K562 (cell line): ENCODE measurements at regions not wholly inside any gene's neighbourhood (a gene's known extent, or its start where the extent isn't known, plus 50 kb on each side); places are given as distances from the start of the nearest gene placed in this dataset.

Experiments used
- ATAC-seq: fragments of 200-7000 bp; cut with Tn5 transposase; 3 replicates; pipeline ENCODE4 v1.9.1; 2020; ENCODE audit warnings: moderate library complexity
- BruUV-seq: library from RNA; stranded (reverse); fragments of 400-500 nt; replicated peaks from 2 replicates; lab custom pipeline; 2021; lab: Mats Ljungman, UMichigan
- CTCF ChIA-PET: fragments of 300-600 bp; formaldehyde crosslinking; extraction: SDS; loops from one replicate; lab custom pipeline; 2021; ENCODE audit warnings: low intra/inter-chr PET ratio; lab: Yijun Ruan, JAX
- POLR2A ChIA-PET: fragments of 300-600, 350-650 bp; sonication (Branson Sonifier 250); formaldehyde crosslinking; extraction: SDS; loops from one replicate; lab custom pipeline; 2021; ENCODE audit warnings: antibody characterized with exemption, inconsistent platforms; lab: Yijun Ruan, JAX
- DNase-seq, 4 experiments: peaks; one replicate each; pipeline versions ENCODE4 v3.0.0 to v3.0.0-alpha.2; 2011 to 2018; ENCODE audit warnings: low spot score in 3 of 4, mixed read lengths in 3 of 4; ENCODE audit errors: extremely low read depth in 1 of 4
- FAIRE-seq: peaks from 2 replicates; lab custom pipeline; 2011; peaks lifted over from hg19 to GRCh38; lab: Jason Lieb, UNC
- H2AFZ ChIP-seq: 2 replicates; pipeline ENCODE4 v1.6.0; 2011; ENCODE audit warnings: low read depth, low read length, control low read depth, inconsistent platforms
- H3K27ac ChIP-seq: fragments of 200-600 bp; 3 replicates; pipeline ENCODE4 v1.8.0; 2011; ENCODE audit warnings: low read depth, mild to moderate bottlenecking, control low read depth, inconsistent platforms, low read length, moderate library complexity, mixed read lengths; ENCODE audit errors: extremely low read depth
- H3K27me3 ChIP-seq, 2 experiments: fragments of 300-600 bp in 1 of 2; 2 replicates in 1 of 2; 3 replicates in 1 of 2; pipeline versions ENCODE4 v1.6.0 to v1.8.0; 2011; ENCODE audit warnings: inconsistent platforms in 2 of 2, low read length in 2 of 2, mild to moderate bottlenecking in 1 of 2, mixed read lengths in 1 of 2, moderate library complexity in 1 of 2; ENCODE audit not compliant: control insufficient read depth in 2 of 2, insufficient read depth in 2 of 2
- H3K36me3 ChIP-seq: fragments of 300-600 bp; 3 replicates; pipeline ENCODE4 v1.8.0; 2011; ENCODE audit warnings: mild to moderate bottlenecking, low read length, inconsistent platforms; ENCODE audit not compliant: control insufficient read depth, insufficient read depth
- H3K4me1 ChIP-seq, 2 experiments: fragments of 200-600 bp in 1 of 2; replicated peaks in 1 of 2; 2 replicates in 1 of 2; 3 replicates in 1 of 2; pipeline versions ENCODE4 v1.5.1 to v1.8.0; 2011; ENCODE audit warnings: inconsistent platforms in 2 of 2, low read length in 2 of 2, mild to moderate bottlenecking in 1 of 2, mixed read lengths in 1 of 2, moderate library complexity in 1 of 2; ENCODE audit not compliant: control insufficient read depth in 2 of 2, insufficient read depth in 2 of 2
- H3K4me2 ChIP-seq: 2 replicates; pipeline ENCODE4 v1.6.1; 2011; ENCODE audit warnings: low read length, control low read depth, inconsistent platforms, mixed read lengths; ENCODE audit not compliant: insufficient read depth
- H3K4me3 ChIP-seq: fragments of 200-600 bp; sonication (generic), shearing (Covaris generic); 2 replicates; pipeline ENCODE4 v1.5.1; 2016; ENCODE audit warnings: control low read depth, inconsistent platforms
- H3K79me2 ChIP-seq: fragments of 200-600 bp; 3 replicates; pipeline ENCODE4 v1.8.0; 2011; ENCODE audit warnings: low read length, inconsistent platforms; ENCODE audit not compliant: control insufficient read depth, insufficient read depth
- H3K9ac ChIP-seq, 2 experiments: 2 replicates each; pipeline versions ENCODE4 v1.6.0 to v1.6.1; 2011; ENCODE audit warnings: low read depth in 2 of 2, low read length in 2 of 2, control low read depth in 1 of 2, inconsistent platforms in 1 of 2, mild to moderate bottlenecking in 1 of 2, mixed read lengths in 1 of 2; ENCODE audit not compliant: insufficient read depth in 1 of 2
- H3K9me1 ChIP-seq: one replicate; pipeline ENCODE4 v1.6.0; 2011; ENCODE audit warnings: inconsistent platforms, mild to moderate bottlenecking, low read length, moderate library complexity; ENCODE audit not compliant: control insufficient read depth, insufficient read depth
- H3K9me3 ChIP-seq: replicated peaks from 2 replicates; pipeline ENCODE4 v1.5.1; 2011; ENCODE audit warnings: low read depth, low read length, inconsistent platforms; ENCODE audit not compliant: control insufficient read depth, insufficient read depth
- H4K20me1 ChIP-seq: replicated peaks from 2 replicates; pipeline ENCODE4 v1.6.1; 2011; ENCODE audit warnings: low read length, inconsistent platforms, mixed read lengths; ENCODE audit not compliant: control insufficient read depth, insufficient read depth
- AFF1 ChIP-seq, 2 experiments: fragments of 450-650 bp; IDR thresholded peaks; 2 replicates each; pipeline ENCODE4 v1.6.1; 2018; ENCODE audit warnings: mild to moderate bottlenecking in 2 of 2, low read depth in 1 of 2; ENCODE audit not compliant: partially characterized antibody in 2 of 2
- CHCHD3 ChIP-seq: fragments of 250-450 bp; sonication (Bioruptor Pico); IDR thresholded peaks from 2 replicates; pipeline ENCODE4 v2.1.2; 2022; ENCODE audit warnings: mild to moderate bottlenecking
- HDAC2 ChIP-seq: fragments of 450-650 bp; IDR thresholded peaks from 2 replicates; pipeline ENCODE4 v1.6.1; 2016; ENCODE audit warnings: mild to moderate bottlenecking
- HNRNPL ChIP-seq: fragments of 200-400 bp; formaldehyde crosslinking; IDR thresholded peaks from 2 replicates; pipeline ENCODE4 v1.6.1; 2017; ENCODE audit warnings: low read depth, mild to moderate bottlenecking, low read length
- KLF6 ChIP-seq: fragments of 250-450 bp; sonication (Bioruptor Pico); IDR thresholded peaks from 2 replicates; pipeline ENCODE4 v1.4.0; 2020; ENCODE audit warnings: mild to moderate bottlenecking, moderate library complexity, borderline replicate concordance
- MXD1 ChIP-seq: fragments of 250-450 bp; sonication (Bioruptor Pico); IDR thresholded peaks from 2 replicates; pipeline ENCODE4 v1.8.0; 2021; ENCODE audit warnings: borderline replicate concordance, mild to moderate bottlenecking, moderate library complexity; ENCODE audit not compliant: poor library complexity, severe bottlenecking
- STAG1 ChIP-seq: sonication (generic); formaldehyde crosslinking; IDR thresholded peaks from 2 replicates; pipeline ENCODE4 v1.5.0; 2020; ENCODE audit warnings: missing genetic modification reagents, borderline replicate concordance
- TAL1 ChIP-seq: fragments of 450-650 bp; IDR thresholded peaks from 2 replicates; pipeline ENCODE4 v1.6.1; 2016; ENCODE audit warnings: mild to moderate bottlenecking
- ZNF518B ChIP-seq: fragments of 250-450 bp; sonication (Bioruptor Pico); IDR thresholded peaks from 2 replicates; pipeline ENCODE4 v1.5.0; 2021; ENCODE audit warnings: mild to moderate bottlenecking, moderate library complexity
- ZNF609 ChIP-seq: sonication (generic); formaldehyde crosslinking; IDR thresholded peaks from 2 replicates; pipeline ENCODE4 v1.8.1; 2023; ENCODE audit warnings: missing genetic modification reagents, mild to moderate bottlenecking, borderline replicate concordance
- WGBS: fragments of 100-300 bp; shearing (Covaris generic); methylation state at CpG from one replicate; pipeline ENCODE4 v1.1.6; 2016; ENCODE audit warnings: low coverage, mixed read lengths; ENCODE audit not compliant: insufficient coverage; ENCODE audit errors: missing lambda C conversion rate; 5-methylcytosine and 5-hydroxymethylcytosine counted together
- in situ Hi-C: fragments of 300-500 bp; cut with MboI; formaldehyde crosslinking; loops from 4 replicates; pipeline ENCODE4 v1.15.0; 2018; ENCODE audit warnings: inconsistent platforms, mixed read lengths
- intact Hi-C: fragments of 100-400 bp; cut with micrococcal nuclease; formaldehyde crosslinking; loops from 2 replicates; pipeline ENCODE4 v1.14.2; 2022

DNA sequence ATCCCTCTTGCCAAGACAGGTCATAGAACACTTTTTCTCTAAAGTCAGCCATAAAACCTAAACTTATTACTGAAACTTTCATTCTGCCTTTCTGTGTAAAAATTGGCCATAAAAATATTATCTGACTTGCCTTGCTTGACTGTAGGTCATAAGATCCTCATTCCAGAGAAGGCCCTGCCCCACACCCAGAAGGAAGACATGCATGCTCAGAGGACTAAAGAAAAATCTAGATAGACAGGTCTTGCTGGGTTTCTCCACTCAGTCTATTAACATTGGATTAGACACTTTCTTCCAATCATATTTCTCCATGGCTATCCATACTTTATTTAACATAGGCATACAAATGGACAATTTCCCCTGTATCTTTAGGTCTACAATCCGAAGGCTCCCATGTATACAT lies 1066.5 kb downstream of the SLITRK1 start:
- POLR2A ChIA-PET: no interaction called here
- Histone ChIP-seq H3K9ac (no peak overlapping the region), H3K4me1 (no peaks in the 10 kb centered on the region), H3K27ac (no peak overlapping the region), H3K27me3 (no peaks in the 10 kb centered on the region), H3K9me3 (no peaks in the 10 kb centered on the region), H4K20me1 (no peaks in the 10 kb centered on the region), H3K36me3 (no peaks in the 10 kb centered on the region), H3K9me1 (no peaks in the 10 kb centered on the region), H3K4me2 (no peak overlapping the region), H2AFZ (no peak overlapping the region), H3K4me3 (no peak overlapping the region), H3K79me2 (no peaks in the 10 kb centered on the region)
- in situ Hi-C loops: no loop called here
- no TSS peak for BruUV-seq
- ATAC-seq (no peak), DNase-seq (no peak), FAIRE-seq (no peak)
- 0% methylated on average over 1 of the region's 1 CpG for WGBS
- CTCF ChIA-PET: no interaction called here
- intact Hi-C loops: no loop called here
- TF ChIP-seq HDAC2 (no peak), STAG1 (CRISPR knock-in tag) (no peak), ZNF518B (CRISPR knock-in tag) (no peak), ZNF609 (no peak), CHCHD3 (no peak), HNRNPL (no peak), AFF1 (IDR thresholded peaks at IDR 0.05; ENCODE audit: low read depth in 1 of 2, partially characterized antibody in 2 of 2) (no peak), TAL1 (no peak), MXD1 (CRISPR knock-in tag) (no peak), KLF6 (CRISPR knock-in tag) (no peak)
